ENCODE measurements at regions not wholly inside any gene's neighbourhood (a gene's known extent, or its start where the extent isn't known, plus 50 kb on each side); places are given as distances from the start of the nearest gene placed in this dataset.
A peak's percentile ranks its signal among the peaks of the same experiment; 100 is the strongest.
"Not testable (repeated sequence)": the region's sequence is repeated elsewhere in the genome, so short reads cannot be mapped to it uniquely, and the experiment has no call there.

DNA sequence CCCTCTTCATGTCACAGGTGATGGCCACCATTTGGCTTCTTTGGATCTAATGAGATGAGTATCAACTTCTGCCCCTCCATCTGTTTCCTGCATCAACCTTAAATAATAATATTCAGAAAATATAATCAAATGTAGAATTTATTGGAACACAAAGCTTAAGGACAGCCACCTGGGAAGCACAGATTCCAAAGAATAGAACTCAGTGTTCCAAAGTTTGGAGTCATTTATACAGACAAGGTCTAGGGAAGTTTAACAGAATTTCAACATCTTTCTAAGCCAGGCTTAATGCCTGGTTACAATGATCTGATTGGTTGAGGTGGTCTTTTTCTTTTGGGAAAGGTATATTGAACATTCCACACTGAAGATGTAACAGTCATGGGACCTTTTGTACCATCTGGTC lies 218.0 kb upstream of the PIEZO2 start:
- H3K79me2 ChIP-seq (ENCODE audit: insufficient read depth, low read length) = no peaks in the 10 kb centered on the region
- H3K36me3 ChIP-seq (ENCODE audit: insufficient read depth, low read length) = no peaks in the 10 kb centered on the region
- no peak overlapping the region for H3K27ac ChIP-seq (ENCODE audit: low read depth, low read length)
- no peaks in the 10 kb centered on the region for H3K27me3 ChIP-seq (ENCODE audit: insufficient read depth, low read length)
- H3K4me1 ChIP-seq (ENCODE audit: insufficient read depth, low read length) = peaks cover 11% of the 10 kb centered on the region
- no peak for DNase-seq (ENCODE audit: insufficient read length, low spot score, missing footprints)
- H3K4me3 ChIP-seq (ENCODE audit: insufficient read depth, low read length) = no peak overlapping the region
- no peaks in the 10 kb centered on the region for H3K9me3 ChIP-seq (ENCODE audit: low read depth, low read length)
- H3K4me2 ChIP-seq (ENCODE audit: insufficient read depth, low read length) = no peak overlapping the region
- no peaks in the 10 kb centered on the region for H4K20me1 ChIP-seq (ENCODE audit: insufficient read depth, low read length)
- TF ChIP-seq, protein P1, sequence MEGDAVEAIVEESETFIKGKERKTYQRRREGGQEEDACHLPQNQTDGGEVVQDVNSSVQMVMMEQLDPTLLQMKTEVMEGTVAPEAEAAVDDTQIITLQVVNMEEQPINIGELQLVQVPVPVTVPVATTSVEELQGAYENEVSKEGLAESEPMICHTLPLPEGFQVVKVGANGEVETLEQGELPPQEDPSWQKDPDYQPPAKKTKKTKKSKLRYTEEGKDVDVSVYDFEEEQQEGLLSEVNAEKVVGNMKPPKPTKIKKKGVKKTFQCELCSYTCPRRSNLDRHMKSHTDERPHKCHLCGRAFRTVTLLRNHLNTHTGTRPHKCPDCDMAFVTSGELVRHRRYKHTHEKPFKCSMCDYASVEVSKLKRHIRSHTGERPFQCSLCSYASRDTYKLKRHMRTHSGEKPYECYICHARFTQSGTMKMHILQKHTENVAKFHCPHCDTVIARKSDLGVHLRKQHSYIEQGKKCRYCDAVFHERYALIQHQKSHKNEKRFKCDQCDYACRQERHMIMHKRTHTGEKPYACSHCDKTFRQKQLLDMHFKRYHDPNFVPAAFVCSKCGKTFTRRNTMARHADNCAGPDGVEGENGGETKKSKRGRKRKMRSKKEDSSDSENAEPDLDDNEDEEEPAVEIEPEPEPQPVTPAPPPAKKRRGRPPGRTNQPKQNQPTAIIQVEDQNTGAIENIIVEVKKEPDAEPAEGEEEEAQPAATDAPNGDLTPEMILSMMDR (IDR thresholded peaks at IDR 0.05; ENCODE audit: extremely low read depth, low read depth, low read length) = no peak
- H2AFZ ChIP-seq (ENCODE audit: low read length) = no peak overlapping the region

GRCh38 chr18:11366410-11366809 lies 217.0 kb upstream of the PIEZO2 start:
- TF ChIP-seq, protein P1 (IDR thresholded peaks at IDR 0.05; ENCODE audit: extremely low read depth, low read depth, low read length) = no peak
- H2AFZ ChIP-seq (ENCODE audit: low read length) = peak overlapping the region; percentile 44
- H3K4me3 ChIP-seq (ENCODE audit: insufficient read depth, low read length) = peak overlapping the region; percentile 24
- no peaks in the 10 kb centered on the region for H3K9me3 ChIP-seq (ENCODE audit: low read depth, low read length)
- H3K27ac ChIP-seq (ENCODE audit: low read depth, low read length) = peak overlapping the region; percentile 31
- H3K4me1 ChIP-seq (ENCODE audit: insufficient read depth, low read length) = peaks cover 11% of the 10 kb centered on the region
- no peaks in the 10 kb centered on the region for H3K27me3 ChIP-seq (ENCODE audit: insufficient read depth, low read length)
- peak; percentile 67 for DNase-seq (ENCODE audit: insufficient read length, low spot score, missing footprints)
- H3K4me2 ChIP-seq (ENCODE audit: insufficient read depth, low read length) = peak overlapping the region; percentile 69
- no peaks in the 10 kb centered on the region for H3K79me2 ChIP-seq (ENCODE audit: insufficient read depth, low read length)
- no peaks in the 10 kb centered on the region for H3K36me3 ChIP-seq (ENCODE audit: insufficient read depth, low read length)
- H4K20me1 ChIP-seq (ENCODE audit: insufficient read depth, low read length) = no peaks in the 10 kb centered on the region

DNA sequence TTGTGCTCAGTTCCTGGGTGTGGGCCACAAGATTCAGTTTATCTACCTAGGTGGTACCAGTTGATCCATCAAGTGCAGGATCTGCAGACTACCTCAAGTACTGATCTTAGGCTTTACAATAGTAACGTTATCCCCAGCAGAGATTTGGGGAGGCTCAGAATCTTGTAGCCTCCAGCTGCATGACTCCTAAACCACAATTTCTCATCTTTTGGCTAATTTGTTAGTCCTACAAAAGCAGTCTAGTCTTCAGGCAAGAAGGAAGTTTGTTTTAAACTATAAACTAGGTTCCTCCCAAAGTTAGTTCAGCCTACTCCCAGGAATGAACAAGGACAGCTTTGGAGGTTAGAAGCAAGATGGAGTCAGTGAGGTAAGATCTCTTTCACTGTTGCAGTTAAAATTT lies 213.5 kb upstream of the PIEZO2 start:
- TF ChIP-seq, protein P1 (IDR thresholded peaks at IDR 0.05; ENCODE audit: extremely low read depth, low read depth, low read length) = no peak
- Histone ChIP-seq H3K36me3 (ENCODE audit: insufficient read depth, low read length) (no peaks in the 10 kb centered on the region), H2AFZ (ENCODE audit: low read length) (peak overlapping the region; percentile 32)

DNA sequence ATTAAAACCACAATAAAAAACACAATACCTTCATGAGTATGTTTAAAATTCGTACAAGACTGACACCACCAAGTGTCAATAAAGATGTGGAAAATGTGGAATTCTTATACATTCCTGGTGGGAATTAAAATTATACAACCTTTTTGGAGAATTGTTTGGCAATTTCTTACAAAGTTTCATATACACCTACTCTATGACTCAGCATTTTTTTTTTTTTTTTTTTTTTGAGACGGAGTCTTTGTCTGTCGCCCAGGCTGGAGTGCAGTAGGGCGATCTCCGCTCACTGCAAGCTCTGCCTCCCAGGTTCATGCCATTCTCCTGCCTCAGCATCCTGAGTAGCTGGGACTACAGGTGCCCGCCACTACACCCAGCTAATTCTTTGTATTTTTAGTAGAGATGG lies 212.5 kb upstream of the PIEZO2 start:
- not testable (repeated sequence) for H2AFZ ChIP-seq (ENCODE audit: low read length); H3K4me1 ChIP-seq (ENCODE audit: insufficient read depth, low read length); H3K27me3 ChIP-seq (ENCODE audit: insufficient read depth, low read length); DNase-seq (ENCODE audit: insufficient read length, low spot score, missing footprints); H3K79me2 ChIP-seq (ENCODE audit: insufficient read depth, low read length); H4K20me1 ChIP-seq (ENCODE audit: insufficient read depth, low read length); H3K4me2 ChIP-seq (ENCODE audit: insufficient read depth, low read length); H3K36me3 ChIP-seq (ENCODE audit: insufficient read depth, low read length); H3K9me3 ChIP-seq (ENCODE audit: low read depth, low read length); H3K4me3 ChIP-seq (ENCODE audit: insufficient read depth, low read length); H3K27ac ChIP-seq (ENCODE audit: low read depth, low read length)

More for the DNA sequence above, 213.5 kb upstream of the PIEZO2 start:
- Histone ChIP-seq H3K4me1 (ENCODE audit: insufficient read depth, low read length) (peaks cover 11% of the 10 kb centered on the region), H3K27ac (ENCODE audit: low read depth, low read length) (no peak overlapping the region), H3K4me2 (ENCODE audit: insufficient read depth, low read length) (no peak overlapping the region), H3K4me3 (ENCODE audit: insufficient read depth, low read length) (no peak overlapping the region), H3K9me3 (ENCODE audit: low read depth, low read length) (no peaks in the 10 kb centered on the region), H3K79me2 (ENCODE audit: insufficient read depth, low read length) (no peaks in the 10 kb centered on the region), H4K20me1 (ENCODE audit: insufficient read depth, low read length) (no peaks in the 10 kb centered on the region), H3K27me3 (ENCODE audit: insufficient read depth, low read length) (no peaks in the 10 kb centered on the region)
- no peak for DNase-seq (ENCODE audit: insufficient read length, low spot score, missing footprints)

All from osteoblast (primary cell).